K562 (cell line): ENCODE measurements at regions not wholly inside any gene's neighbourhood (a gene's known extent, or its start where the extent isn't known, plus 50 kb on each side); places are given as distances from the start of the nearest gene placed in this dataset.

Experiments
- ATAC-seq: fragments of 200-7000 bp; cut with Tn5 transposase; 3 replicates; pipeline ENCODE4 v1.9.1; 2020; ENCODE audit warnings: moderate library complexity
- BruUV-seq: library from RNA; stranded (reverse); fragments of 400-500 nt; replicated peaks from 2 replicates; lab custom pipeline; 2021; lab: Mats Ljungman, UMichigan
- CTCF ChIA-PET: fragments of 300-600 bp; formaldehyde crosslinking; extraction: SDS; loops from one replicate; lab custom pipeline; 2021; ENCODE audit warnings: low intra/inter-chr PET ratio; lab: Yijun Ruan, JAX
- POLR2A ChIA-PET: fragments of 300-600, 350-650 bp; sonication (Branson Sonifier 250); formaldehyde crosslinking; extraction: SDS; loops from one replicate; lab custom pipeline; 2021; ENCODE audit warnings: antibody characterized with exemption, inconsistent platforms; lab: Yijun Ruan, JAX
- DNase-seq, 4 experiments: peaks; one replicate each; pipeline versions ENCODE4 v3.0.0 to v3.0.0-alpha.2; 2011 to 2018; ENCODE audit warnings: low spot score in 3 of 4, mixed read lengths in 3 of 4; ENCODE audit errors: extremely low read depth in 1 of 4
- FAIRE-seq: peaks from 2 replicates; lab custom pipeline; 2011; peaks lifted over from hg19 to GRCh38; lab: Jason Lieb, UNC
- H2AFZ ChIP-seq: 2 replicates; pipeline ENCODE4 v1.6.0; 2011; ENCODE audit warnings: low read depth, low read length, control low read depth, inconsistent platforms
- H3K27ac ChIP-seq: fragments of 200-600 bp; 3 replicates; pipeline ENCODE4 v1.8.0; 2011; ENCODE audit warnings: low read depth, mild to moderate bottlenecking, control low read depth, inconsistent platforms, low read length, moderate library complexity, mixed read lengths; ENCODE audit errors: extremely low read depth
- H3K27me3 ChIP-seq, 2 experiments: fragments of 300-600 bp in 1 of 2; 2 replicates in 1 of 2; 3 replicates in 1 of 2; pipeline versions ENCODE4 v1.6.0 to v1.8.0; 2011; ENCODE audit warnings: inconsistent platforms in 2 of 2, low read length in 2 of 2, mild to moderate bottlenecking in 1 of 2, mixed read lengths in 1 of 2, moderate library complexity in 1 of 2; ENCODE audit not compliant: control insufficient read depth in 2 of 2, insufficient read depth in 2 of 2
- H3K36me3 ChIP-seq: fragments of 300-600 bp; 3 replicates; pipeline ENCODE4 v1.8.0; 2011; ENCODE audit warnings: mild to moderate bottlenecking, low read length, inconsistent platforms; ENCODE audit not compliant: control insufficient read depth, insufficient read depth
- H3K4me1 ChIP-seq, 2 experiments: fragments of 200-600 bp in 1 of 2; replicated peaks in 1 of 2; 2 replicates in 1 of 2; 3 replicates in 1 of 2; pipeline versions ENCODE4 v1.5.1 to v1.8.0; 2011; ENCODE audit warnings: inconsistent platforms in 2 of 2, low read length in 2 of 2, mild to moderate bottlenecking in 1 of 2, mixed read lengths in 1 of 2, moderate library complexity in 1 of 2; ENCODE audit not compliant: control insufficient read depth in 2 of 2, insufficient read depth in 2 of 2
- H3K4me2 ChIP-seq: 2 replicates; pipeline ENCODE4 v1.6.1; 2011; ENCODE audit warnings: low read length, control low read depth, inconsistent platforms, mixed read lengths; ENCODE audit not compliant: insufficient read depth
- H3K4me3 ChIP-seq: fragments of 200-600 bp; sonication (generic), shearing (Covaris generic); 2 replicates; pipeline ENCODE4 v1.5.1; 2016; ENCODE audit warnings: control low read depth, inconsistent platforms
- H3K79me2 ChIP-seq: fragments of 200-600 bp; 3 replicates; pipeline ENCODE4 v1.8.0; 2011; ENCODE audit warnings: low read length, inconsistent platforms; ENCODE audit not compliant: control insufficient read depth, insufficient read depth
- H3K9ac ChIP-seq, 2 experiments: 2 replicates each; pipeline versions ENCODE4 v1.6.0 to v1.6.1; 2011; ENCODE audit warnings: low read depth in 2 of 2, low read length in 2 of 2, control low read depth in 1 of 2, inconsistent platforms in 1 of 2, mild to moderate bottlenecking in 1 of 2, mixed read lengths in 1 of 2; ENCODE audit not compliant: insufficient read depth in 1 of 2
- H3K9me1 ChIP-seq: one replicate; pipeline ENCODE4 v1.6.0; 2011; ENCODE audit warnings: inconsistent platforms, mild to moderate bottlenecking, low read length, moderate library complexity; ENCODE audit not compliant: control insufficient read depth, insufficient read depth
- H3K9me3 ChIP-seq: replicated peaks from 2 replicates; pipeline ENCODE4 v1.5.1; 2011; ENCODE audit warnings: low read depth, low read length, inconsistent platforms; ENCODE audit not compliant: control insufficient read depth, insufficient read depth
- H4K20me1 ChIP-seq: replicated peaks from 2 replicates; pipeline ENCODE4 v1.6.1; 2011; ENCODE audit warnings: low read length, inconsistent platforms, mixed read lengths; ENCODE audit not compliant: control insufficient read depth, insufficient read depth
- ARID4B ChIP-seq: sonication (generic); formaldehyde crosslinking; IDR thresholded peaks from 2 replicates; pipeline ENCODE4 v1.8.0; 2022; ENCODE audit warnings: mild to moderate bottlenecking, missing genetic modification reagents
- BMI1 ChIP-seq: fragments of 150-350 bp; IDR thresholded peaks from 2 replicates; pipeline ENCODE4 v1.6.1; 2014; ENCODE audit warnings: low read length
- ETV6 ChIP-seq, 3 experiments: fragments of 150-350 bp in 1 of 3; sonication (generic) in 1 of 3; formaldehyde crosslinking in 1 of 3; IDR thresholded peaks; 2 replicates each; pipeline versions ENCODE4 v1.6.1 to v1.8.0; 2014 to 2022; ENCODE audit warnings: borderline replicate concordance in 2 of 3, low read depth in 2 of 3, antibody characterized with exemption in 1 of 3, low read length in 1 of 3, mild to moderate bottlenecking in 1 of 3, missing genetic modification reagents in 1 of 3
- HDAC1 ChIP-seq, 2 experiments: fragments of 450-650 bp; IDR thresholded peaks; 2 replicates each; pipeline ENCODE4 v1.6.1; 2016 to 2017; ENCODE audit warnings: inconsistent platforms in 1 of 2, mild to moderate bottlenecking in 1 of 2, moderate library complexity in 1 of 2
- HDAC2 ChIP-seq: fragments of 450-650 bp; IDR thresholded peaks from 2 replicates; pipeline ENCODE4 v1.6.1; 2016; ENCODE audit warnings: mild to moderate bottlenecking
- NFE2L1 ChIP-seq: fragments of 450-650 bp; IDR thresholded peaks from 2 replicates; pipeline ENCODE4 v1.6.1; 2016; ENCODE audit warnings: missing genetic modification characterization, low read depth, mild to moderate bottlenecking, missing compliant biosample characterization, moderate library complexity, borderline replicate concordance
- PHB2 ChIP-seq: fragments of 450-650 bp; IDR thresholded peaks from 2 replicates; pipeline ENCODE4 v1.6.1; 2017; ENCODE audit warnings: low read depth
- PHF20 ChIP-seq: fragments of 450-650 bp; IDR thresholded peaks from 2 replicates; pipeline ENCODE4 v1.6.1; 2018; ENCODE audit not compliant: partially characterized antibody
- PHF8 ChIP-seq: fragments of 200-600 bp; sonication (generic); IDR thresholded peaks from 2 replicates; pipeline ENCODE4 v1.6.1; 2012; ENCODE audit warnings: mixed run types, mild to moderate bottlenecking, inconsistent platforms, low read length, moderate library complexity, borderline replicate concordance
- RHOXF2B ChIP-seq: fragments of 250-450 bp; sonication (Bioruptor Pico); conservative IDR thresholded peaks from 2 replicates; pipeline ENCODE4 v1.5.1; 2021
- SRSF7 ChIP-seq: fragments of 200-400 bp; formaldehyde crosslinking; optimal IDR thresholded peaks from 2 replicates; pipeline ENCODE3; 2017; ENCODE audit warnings: mild to moderate bottlenecking, low read depth, low read length
- TBP ChIP-seq: optimal IDR thresholded peaks from 2 replicates; pipeline ENCODE3; 2011; ENCODE audit warnings: low read depth, low read length, improper control_type of control experiment
- ZNF76 ChIP-seq: fragments of 250-450 bp; sonication (Bioruptor Pico); IDR thresholded peaks from 2 replicates; pipeline ENCODE4 v1.4.0; 2020; ENCODE audit warnings: mild to moderate bottlenecking, moderate library complexity, borderline replicate concordance
- WGBS: fragments of 100-300 bp; shearing (Covaris generic); methylation state at CpG from one replicate; pipeline ENCODE4 v1.1.6; 2016; ENCODE audit warnings: low coverage, mixed read lengths; ENCODE audit not compliant: insufficient coverage; ENCODE audit errors: missing lambda C conversion rate; 5-methylcytosine and 5-hydroxymethylcytosine counted together
- in situ Hi-C: fragments of 300-500 bp; cut with MboI; formaldehyde crosslinking; loops from 4 replicates; pipeline ENCODE4 v1.15.0; 2018; ENCODE audit warnings: inconsistent platforms, mixed read lengths
- intact Hi-C: fragments of 100-400 bp; cut with micrococcal nuclease; formaldehyde crosslinking; loops from 2 replicates; pipeline ENCODE4 v1.14.2; 2022
- TF ChIP-seq, protein P1 (sequence below), 3 experiments: IDR thresholded peaks in 2 of 3; conservative IDR thresholded peaks in 1 of 3; 2 replicates each; pipeline ENCODE4 v1.5.1; 2011 to 2012; ENCODE audit warnings: low read length in 3 of 3, mild to moderate bottlenecking in 3 of 3, control low read depth in 2 of 3, improper control_type of control experiment in 1 of 3, inconsistent platforms in 1 of 3, low read depth in 1 of 3, mixed read lengths in 1 of 3, moderate library complexity in 1 of 3; ENCODE audit not compliant: insufficient read depth in 2 of 3

DNA sequence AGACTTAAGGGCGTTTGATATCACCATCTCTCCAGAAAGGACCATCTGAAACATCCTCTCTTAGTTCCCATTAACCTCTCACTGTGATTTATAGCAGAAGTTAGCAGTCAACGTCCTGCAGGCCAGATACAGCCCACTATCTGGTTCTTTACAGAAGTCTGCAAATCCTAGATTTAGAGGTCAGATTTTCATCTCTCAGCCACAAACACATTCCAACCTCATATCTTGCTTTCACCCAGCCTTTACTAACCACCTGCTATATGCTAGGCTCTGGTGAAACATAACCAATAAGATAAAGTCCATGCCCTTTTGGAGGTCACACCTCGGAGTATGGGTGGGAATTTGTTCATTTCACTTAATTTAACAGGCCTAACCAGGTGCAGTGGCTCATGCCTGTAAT is 76.8 kb upstream of the CACNA1A start (continued):
- TF ChIP-seq HDAC1 (IDR thresholded peaks at IDR 0.05) (peak; percentile 45 to 97; a peak in 2 of 4 replicates), HDAC2 (peak; percentile 99), PHB2 (peak; percentile 67; the same call in 1 of the 2 replicates)

- ChIA-PET POLR2A (no interaction called here), CTCF (no interaction called here)
- 4% methylated on average over 9 of the region's 9 CpGs for WGBS
- no peak for FAIRE-seq
- BruUV-seq, result no TSS peak
- H3K27ac ChIP-seq, result no peak overlapping the region
- no peak overlapping the region for H3K9ac ChIP-seq
- H3K4me2 ChIP-seq, result no peak overlapping the region
- H3K4me3 ChIP-seq, result no peak overlapping the region
- no peaks in the 10 kb centered on the region for H3K79me2 ChIP-seq
- H3K9me3 ChIP-seq, result no peaks in the 10 kb centered on the region; the same call in 1 of the 2 replicates
- 0 out of 5 replicates have a peak, but pooled peaks cover 0 to 4% of the 10 kb centered on the region in 2 experiments for H3K27me3 ChIP-seq
- no peak for ATAC-seq
- TF ChIP-seq, protein P1, sequence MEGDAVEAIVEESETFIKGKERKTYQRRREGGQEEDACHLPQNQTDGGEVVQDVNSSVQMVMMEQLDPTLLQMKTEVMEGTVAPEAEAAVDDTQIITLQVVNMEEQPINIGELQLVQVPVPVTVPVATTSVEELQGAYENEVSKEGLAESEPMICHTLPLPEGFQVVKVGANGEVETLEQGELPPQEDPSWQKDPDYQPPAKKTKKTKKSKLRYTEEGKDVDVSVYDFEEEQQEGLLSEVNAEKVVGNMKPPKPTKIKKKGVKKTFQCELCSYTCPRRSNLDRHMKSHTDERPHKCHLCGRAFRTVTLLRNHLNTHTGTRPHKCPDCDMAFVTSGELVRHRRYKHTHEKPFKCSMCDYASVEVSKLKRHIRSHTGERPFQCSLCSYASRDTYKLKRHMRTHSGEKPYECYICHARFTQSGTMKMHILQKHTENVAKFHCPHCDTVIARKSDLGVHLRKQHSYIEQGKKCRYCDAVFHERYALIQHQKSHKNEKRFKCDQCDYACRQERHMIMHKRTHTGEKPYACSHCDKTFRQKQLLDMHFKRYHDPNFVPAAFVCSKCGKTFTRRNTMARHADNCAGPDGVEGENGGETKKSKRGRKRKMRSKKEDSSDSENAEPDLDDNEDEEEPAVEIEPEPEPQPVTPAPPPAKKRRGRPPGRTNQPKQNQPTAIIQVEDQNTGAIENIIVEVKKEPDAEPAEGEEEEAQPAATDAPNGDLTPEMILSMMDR (IDR thresholded peaks at IDR 0.05 in 2 of 3, conservative IDR thresholded peaks at IDR 0.05 in 1 of 3; ENCODE audit: insufficient read depth in 2 of 3, low read depth in 1 of 3, low read length in 3 of 3), result no peak
- TF ChIP-seq RHOXF2B (CRISPR knock-in tag) (no peak), BMI1 (no peak), ZNF76 (no peak), TBP (no peak), NFE2L1 (tag) (no peak), PHF20 (no peak), ETV6 (IDR thresholded peaks at IDR 0.05; ENCODE audit: borderline replicate concordance in 1 of 2, low read depth in 2 of 2, low read length in 1 of 2) (no peak), ETV6 (CRISPR knock-in tag; IDR thresholded peaks at IDR 0.05; ENCODE audit: borderline replicate concordance) (no peak), ARID4B (CRISPR knock-in tag) (no peak), SRSF7 (no peak), PHF8 (no peak)
- no peaks in the 10 kb centered on the region for H3K36me3 ChIP-seq
- intact Hi-C loops, result loop anchor here (10.0 kb wide), 1 partner anchor 137 kb away; no protein-coding TSS in a partner anchor
- H2AFZ ChIP-seq, result no peak overlapping the region
- no peaks in the 10 kb centered on the region for H3K9me1 ChIP-seq
- DNase-seq, result no peak
- H4K20me1 ChIP-seq, result no peaks in the 10 kb centered on the region
- in situ Hi-C loops, result loop anchor here (25.0 kb wide), 1 partner anchor 481 kb away; the partner anchor contains the start of genes MISP3 and PALM3
- H3K4me1 ChIP-seq, result no peaks in the 10 kb centered on the region
These were observed 75.3 kb upstream of the CACNA1A start for GRCh38 chr19:13581576-13581975.
